Psoas muscle (tissue), 7 donors: ENCODE measurements at regions not wholly inside any gene's neighbourhood (a gene's known extent, or its start where the extent isn't known, plus 50 kb on each side); places are given as distances from the start of the nearest gene placed in this dataset.

Experiments
- ATAC-seq, 4 donors: fragments of 200-7000 bp; cut with Tn5 transposase; one replicate each; pipeline ENCODE4 v1.9.1; 2020; ENCODE audit warnings: moderate library complexity in 3 of 4, mild to moderate bottlenecking in 2 of 4
- DNase-seq, 2 donors: peaks; one replicate each; pipeline ENCODE4 v3.0.0-alpha.2; 2020
- H3K27ac ChIP-seq: fragments of 200-600 bp; one replicate; pipeline ENCODE4 v1.8.0; 2022
- H3K27me3 ChIP-seq, 3 donors: fragments of 200-600 bp in 1 of 3; one replicate each; pipeline versions ENCODE4 v1.6.1 to v1.8.0; 2013 to 2022; ENCODE audit warnings: low read length in 2 of 3, mild to moderate bottlenecking in 2 of 3, moderate library complexity in 1 of 3; ENCODE audit not compliant: insufficient read depth in 3 of 3
- H3K36me3 ChIP-seq, 2 donors: fragments of 200-600 bp in 1 of 2; one replicate each; pipeline versions ENCODE4 v1.6.1 to v1.8.0; 2013 to 2022; ENCODE audit warnings: low read depth in 1 of 2, mild to moderate bottlenecking in 1 of 2, moderate library complexity in 1 of 2; ENCODE audit not compliant: insufficient read depth in 1 of 2
- H3K4me1 ChIP-seq: fragments of 200-600 bp; one replicate; pipeline ENCODE4 v1.8.0; 2022
- H3K4me3 ChIP-seq: fragments of 200-600 bp; one replicate; pipeline ENCODE4 v1.8.0; 2022; ENCODE audit warnings: mild to moderate bottlenecking
- H3K9me3 ChIP-seq: fragments of 200-600 bp; one replicate; pipeline ENCODE4 v1.8.0; 2022
- CTCF ChIP-seq: fragments of 200-600 bp; IDR thresholded peaks from one replicate; pipeline ENCODE4 v1.8.0; 2022; ENCODE audit warnings: antibody characterized with exemption
- WGBS, 3 donors: extraction: QIAGEN DNeasy Blood & Tissue Kit; methylation state at CpG; one replicate each; pipeline versions ENCODE4 v1.1.6 to v1.1.7; 2013; 5-methylcytosine and 5-hydroxymethylcytosine counted together
- intact Hi-C, 2 donors: fragments of 100-400 bp; cut with DNase I; formaldehyde crosslinking; loops; one replicate each; pipeline versions ENCODE4 v1.11.0 to v1.14.2; 2022
- donor health status: healthy with polysubstance abuse.
- donor health status: DM: no; HTN: no; CAD: no; lungs with moderate emphysema.
- donor health status: Bipolar disorder and iron deficiency.
- donor health status: healthy.
- donor health status: DM: yes; HTN: yes; CAD: no.
- donor health status: DM: no; HTN: no; CAD: no.
- donor health status: DM: yes; HTN: yes; CAD: no.

GRCh38 chr1:217240656-217241055, 390.2 kb downstream of the GPATCH2 start:
- TF ChIP-seq CTCF = no peak
- Histone ChIP-seq H3K27ac (no peak overlapping the region), H3K9me3 (no peaks in the 10 kb centered on the region), H3K36me3 (no peaks in the 10 kb centered on the region), H3K27me3 (no peaks in the 10 kb centered on the region), H3K4me1 (no peaks in the 10 kb centered on the region), H3K4me3 (no peak overlapping the region)
- DNase-seq (no peak), ATAC-seq (no peak)
- intact Hi-C loops = no loop called here
- WGBS, 3 donors = 72 to 83% (median 79%) methylated on average over 2 of the region's 2 CpGs

- H3K27me3 ChIP-seq = no peaks in the 10 kb centered on the region
- no peak overlapping the region for H3K4me3 ChIP-seq
- no peaks in the 10 kb centered on the region for H3K9me3 ChIP-seq
- intact Hi-C loops = no loop called here
- TF ChIP-seq CTCF = no peak
- DNase-seq (no peak), ATAC-seq (no peak)
- H3K27ac ChIP-seq = no peak overlapping the region
- no peaks in the 10 kb centered on the region for H3K36me3 ChIP-seq
- H3K4me1 ChIP-seq = no peaks in the 10 kb centered on the region
These were observed 391.9 kb downstream of the GPATCH2 start for GRCh38 chr1:217238945-217239344.

GRCh38 chr1:217230412-217230811, 400.5 kb downstream of the GPATCH2 start:
- no peak for ATAC-seq
- intact Hi-C loops = no loop called here
- no peak for DNase-seq
- Histone ChIP-seq H3K27ac (no peak overlapping the region), H3K27me3 (no peaks in the 10 kb centered on the region), H3K4me3 (no peak overlapping the region), H3K4me1 (no peaks in the 10 kb centered on the region), H3K9me3 (no peaks in the 10 kb centered on the region), H3K36me3 (no peaks in the 10 kb centered on the region)
- 53 to 54% (median 54%) methylated on average over 2 of the region's 2 CpGs for WGBS, 3 donors
- no peak for TF ChIP-seq CTCF

GRCh38 chr1:217228689-217229088, 402.2 kb downstream of the GPATCH2 start:
- WGBS, 3 donors = 83 to 88% (median 84%) methylated on average over 5 of the region's 5 CpGs
- Histone ChIP-seq H3K36me3 (no peaks in the 10 kb centered on the region), H3K27me3 (no peaks in the 10 kb centered on the region), H3K27ac (no peak overlapping the region), H3K4me3 (no peak overlapping the region), H3K4me1 (no peaks in the 10 kb centered on the region), H3K9me3 (no peaks in the 10 kb centered on the region)
- TF ChIP-seq CTCF = no peak
- DNase-seq (no peak), ATAC-seq (no peak)
- intact Hi-C loops = no loop called here

GRCh38 chr1:217224201-217224600, 406.7 kb downstream of the GPATCH2 start:
- DNase-seq (no peak), ATAC-seq (no peak)
- no peaks in the 10 kb centered on the region for H3K36me3 ChIP-seq
- no peak for TF ChIP-seq CTCF
- no peak overlapping the region for H3K27ac ChIP-seq
- no peaks in the 10 kb centered on the region for H3K4me1 ChIP-seq
- intact Hi-C loops = no loop called here
- WGBS, 3 donors = 95 to 100% (median 97%) methylated on average over 1 of the region's 1 CpG
- no peaks in the 10 kb centered on the region for H3K9me3 ChIP-seq
- no peak overlapping the region for H3K4me3 ChIP-seq
- no peaks in the 10 kb centered on the region for H3K27me3 ChIP-seq
